AG04450 (cell line): ENCODE measurements at regions not wholly inside any gene's neighbourhood (a gene's known extent, or its start where the extent isn't known, plus 50 kb on each side); places are given as distances from the start of the nearest gene placed in this dataset.

Experiments used
- CTCF ChIA-PET: fragments of 300-600, 350-600 bp; formaldehyde crosslinking; extraction: SDS; loops from one replicate; lab custom pipeline; 2022; ENCODE audit warnings: antibody characterized with exemption, inconsistent platforms; lab: Charles Lee
- POLR2A ChIA-PET: fragments of 350-600 bp; formaldehyde crosslinking; extraction: SDS; loops from one replicate; lab custom pipeline; 2021; ENCODE audit warnings: antibody characterized with exemption, inconsistent platforms; lab: Yijun Ruan, JAX
- DNase-seq: peaks from one replicate; pipeline ENCODE4 v3.0.0-alpha.2; 2011; ENCODE audit warnings: low read depth, low spot score
- H3K27ac ChIP-seq: one replicate; pipeline ENCODE4 v1.5.1; 2012; ENCODE audit warnings: low read depth, low read length, control low read depth
- H3K27me3 ChIP-seq: one replicate; pipeline ENCODE4 v1.6.0; 2012; ENCODE audit warnings: low read length; ENCODE audit not compliant: control insufficient read depth, insufficient read depth
- H3K4me3 ChIP-seq: 2 replicates; pipeline ENCODE4 v1.5.1; 2011; ENCODE audit warnings: mild to moderate bottlenecking, low read depth, low read length, control low read depth
- H3K9me3 ChIP-seq: 2 replicates; pipeline ENCODE4 v1.5.1; 2012; ENCODE audit warnings: low read length; ENCODE audit not compliant: control insufficient read depth, insufficient read depth
- CTCF ChIP-seq: IDR thresholded peaks from 2 replicates; pipeline ENCODE4 v1.5.1; 2011; ENCODE audit warnings: low read depth, low read length, control low read depth, inconsistent platforms

DNA sequence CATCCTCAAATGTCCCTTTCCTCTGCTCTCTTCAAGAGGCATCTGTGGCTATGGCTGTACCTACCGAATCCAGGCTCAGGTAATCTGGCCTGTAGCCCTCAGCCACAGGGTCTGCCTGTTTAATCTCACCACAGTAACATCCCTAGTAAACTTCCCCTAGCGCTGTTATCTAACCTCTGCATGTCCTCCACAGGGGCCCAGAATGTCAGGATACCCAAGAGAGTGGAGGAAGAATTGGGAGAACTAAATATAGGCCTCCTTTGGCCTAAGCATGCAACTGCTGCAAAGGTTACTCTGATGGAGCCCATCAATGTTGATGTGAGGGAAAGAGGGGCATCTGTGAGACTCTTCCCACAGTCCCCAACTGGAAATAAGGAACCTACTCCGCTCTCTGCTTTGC lies 63.2 kb upstream of the IFNG-AS1 start:
- H3K27me3 ChIP-seq: no peaks in the 10 kb centered on the region
- no peaks in the 10 kb centered on the region for H3K9me3 ChIP-seq
- TF ChIP-seq CTCF: no peak
- ChIA-PET CTCF (interaction anchor here (1.2 kb wide), 1 partner anchor 17 kb away, joined by 4 read pairs; no protein-coding TSS in a partner anchor), POLR2A (no interaction called here)
- H3K27ac ChIP-seq: no peak overlapping the region
- no peak for DNase-seq
- H3K4me3 ChIP-seq: no peak overlapping the region

- no peak overlapping the region for H3K27ac ChIP-seq
- H3K9me3 ChIP-seq: no peaks in the 10 kb centered on the region
- TF ChIP-seq CTCF: no peak
- POLR2A ChIA-PET: no interaction called here
- CTCF ChIA-PET: interaction anchor here (0.5 to 1.2 kb wide), 5 partner anchors 12 to 316 kb away, joined by 3 to 7 read pairs (median 3); no protein-coding TSS in a partner anchor
- no peak for DNase-seq
- H3K4me3 ChIP-seq: no peak overlapping the region
- no peaks in the 10 kb centered on the region for H3K27me3 ChIP-seq
Measured at GRCh38 chr12:67927324-67927723, 61.9 kb upstream of the IFNG-AS1 start.

DNA sequence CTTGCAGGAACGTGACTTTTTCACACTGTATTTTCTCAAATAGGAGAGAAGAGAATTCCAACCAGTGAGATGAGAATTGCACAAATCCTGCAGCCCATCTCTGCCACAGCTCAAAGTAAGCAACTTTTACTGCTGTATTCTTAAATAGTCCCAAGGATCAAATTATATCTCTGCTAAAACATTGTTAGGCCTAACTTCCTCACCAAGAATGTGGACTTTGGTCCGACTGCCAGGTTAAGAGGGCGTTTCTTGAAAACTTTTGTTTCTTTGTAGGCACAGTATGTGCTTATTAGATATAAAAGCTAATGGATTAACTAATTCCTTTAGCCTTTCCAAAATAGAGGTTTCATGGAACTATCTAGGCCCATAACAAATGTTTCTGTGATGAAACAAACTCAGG lies 61.4 kb upstream of the IFNG-AS1 start:
- H3K27ac ChIP-seq: no peak overlapping the region
- H3K27me3 ChIP-seq: no peaks in the 10 kb centered on the region
- DNase-seq: no peak
- TF ChIP-seq CTCF: no peak
- H3K9me3 ChIP-seq: no peaks in the 10 kb centered on the region
- POLR2A ChIA-PET: no interaction called here
- CTCF ChIA-PET: interaction anchor here (0.5 to 1.2 kb wide), 4 partner anchors 15 to 277 kb away, joined by 3 to 7 read pairs (median 4); no protein-coding TSS in a partner anchor
- H3K4me3 ChIP-seq: no peak overlapping the region

DNA sequence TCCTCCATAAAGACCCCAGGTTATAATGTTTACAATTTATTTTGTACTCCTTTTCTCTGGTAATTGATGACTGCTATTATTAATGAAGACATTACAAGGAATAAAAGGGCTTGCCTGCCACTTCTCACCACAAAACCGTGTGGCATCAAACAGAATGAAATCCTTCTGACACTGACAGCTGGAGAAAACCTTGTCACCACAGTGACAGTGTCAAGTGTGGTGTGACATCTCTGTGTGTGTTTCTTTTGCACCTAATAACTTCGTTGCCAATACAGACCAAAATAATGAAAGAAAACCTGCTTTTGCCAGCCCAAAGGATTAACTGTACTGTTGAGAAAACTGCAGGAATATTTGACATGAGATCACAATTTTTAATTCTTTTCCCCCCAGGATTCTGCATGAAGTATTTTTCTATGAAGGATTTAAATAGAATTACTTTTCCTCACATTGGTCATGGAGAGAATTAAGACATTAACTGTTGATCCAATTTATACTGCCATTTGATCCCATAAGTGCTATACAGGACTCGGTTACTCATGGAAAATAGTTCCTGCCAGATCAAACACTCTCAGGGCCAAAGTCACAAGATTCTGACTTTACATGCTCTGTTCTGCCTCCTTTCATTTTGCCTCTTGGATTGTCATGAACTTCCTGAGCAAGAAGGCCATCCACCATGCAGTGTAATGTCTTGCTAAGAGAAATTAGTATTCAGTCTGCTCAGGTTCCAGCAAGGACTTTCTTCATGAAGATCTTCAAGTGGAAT lies 60.4 kb upstream of the IFNG-AS1 start:
- no peak for TF ChIP-seq CTCF
- POLR2A ChIA-PET: no interaction called here
- CTCF ChIA-PET: interaction anchor here (1.0 kb wide), 1 partner anchor 14 kb away, joined by 4 read pairs; no protein-coding TSS in a partner anchor
- H3K4me3 ChIP-seq: no peak overlapping the region
- H3K27ac ChIP-seq: no peak overlapping the region
- no peaks in the 10 kb centered on the region for H3K9me3 ChIP-seq
- H3K27me3 ChIP-seq: no peaks in the 10 kb centered on the region
- no peak for DNase-seq

DNA sequence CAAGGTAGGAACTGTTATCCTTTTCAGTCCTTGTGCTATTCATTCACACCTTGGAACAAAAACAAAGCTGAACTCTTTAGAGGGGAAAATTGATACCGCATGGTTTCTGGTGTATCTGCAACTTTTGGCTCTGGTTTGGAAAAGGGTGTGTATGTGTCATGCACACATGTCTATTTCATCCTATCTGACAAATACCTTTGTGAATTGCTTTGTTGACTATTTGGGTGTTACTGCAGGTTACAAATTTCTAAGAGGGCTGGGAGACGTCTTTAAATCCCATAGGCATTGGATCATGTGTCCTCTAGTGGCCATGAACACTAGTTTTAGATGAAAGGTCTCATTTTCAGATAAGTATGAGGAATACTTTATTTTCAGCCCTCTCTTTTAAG lies 59.9 kb upstream of the IFNG-AS1 start:
- no peak overlapping the region for H3K27ac ChIP-seq
- H3K4me3 ChIP-seq: no peak overlapping the region
- CTCF ChIA-PET: no interaction called here
- H3K27me3 ChIP-seq: no peaks in the 10 kb centered on the region
- no peak for TF ChIP-seq CTCF
- POLR2A ChIA-PET: no interaction called here
- no peaks in the 10 kb centered on the region for H3K9me3 ChIP-seq
- no peak for DNase-seq
